A673 (cell line): ENCODE measurements at regions not wholly inside any gene's neighbourhood (a gene's known extent, or its start where the extent isn't known, plus 50 kb on each side); places are given as distances from the start of the nearest gene placed in this dataset.

Source experiments
- CTCF ChIP-seq: fragments of 300-800, 200-600 bp; sonication (generic); conservative IDR thresholded peaks from 2 replicates; pipeline ENCODE4 v1.5.1; 2017; ENCODE audit warnings: low read depth, mild to moderate bottlenecking, antibody characterized with exemption, low read length, moderate library complexity, mixed read lengths
- EZH2 ChIP-seq: fragments of 200-600 bp; sonication (generic); IDR thresholded peaks from 2 replicates; pipeline ENCODE4 v1.6.1; 2017; ENCODE audit warnings: borderline replicate concordance, low read depth, mild to moderate bottlenecking, mixed read lengths, antibody characterized with exemption, low read length; ENCODE audit not compliant: poor library complexity, severe bottlenecking

- no peak for TF ChIP-seq CTCF
- TF ChIP-seq EZH2: no peak
Observed at GRCh38 chr13:97621631-97622030, 187.7 kb downstream of the RAP2A start.
